GM21360 (cell line): ENCODE measurements at regions not wholly inside any gene's neighbourhood (a gene's known extent, or its start where the extent isn't known, plus 50 kb on each side); places are given as distances from the start of the nearest gene placed in this dataset.

Experiments used
- ATAC-seq: cut with Tn5 transposase; IDR thresholded peaks from one replicate; pipeline ENCODE4 v1.9.1; 2021; ENCODE audit warnings: mild to moderate bottlenecking, moderate library complexity; ENCODE audit not compliant: unreplicated experiment

- ATAC-seq: no peak
Observed at GRCh38 chr5:128591598-128592455, 53.8 kb upstream of the FBN2 start.

GRCh38 chr5:128596071-128596470, 58.0 kb upstream of the FBN2 start:
- ATAC-seq: no peak

GRCh38 chr5:128597156-128597555, 59.1 kb upstream of the FBN2 start:
- ATAC-seq: no peak

- ATAC-seq: no peak
Observed at GRCh38 chr5:128613128-128613527, 75.1 kb upstream of the FBN2 start.

- ATAC-seq: no peak
Observed at GRCh38 chr5:128613766-128614165, 75.7 kb upstream of the FBN2 start.

- no peak for ATAC-seq
Observed at GRCh38 chr5:128615578-128615977, 77.5 kb upstream of the FBN2 start.

GRCh38 chr5:128626536-128627090, 88.6 kb upstream of the FBN2 start:
- no peak for ATAC-seq

- ATAC-seq: no peak
Observed at GRCh38 chr5:128627939-128628338, 89.9 kb upstream of the FBN2 start.

GRCh38 chr5:128629157-128629556, 91.1 kb upstream of the FBN2 start:
- no peak for ATAC-seq

- ATAC-seq: no peak
Observed at GRCh38 chr5:128630121-128630520, 92.1 kb upstream of the FBN2 start.

- no peak for ATAC-seq
Observed at GRCh38 chr5:128631771-128632170, 93.7 kb upstream of the FBN2 start.

- no peak for ATAC-seq
Observed at GRCh38 chr5:128632264-128632663, 94.2 kb upstream of the FBN2 start.

GRCh38 chr5:128633901-128634300, 95.9 kb upstream of the FBN2 start:
- no peak for ATAC-seq

- no peak for ATAC-seq
Observed at GRCh38 chr5:128635379-128635778, 97.3 kb upstream of the FBN2 start.

- no peak for ATAC-seq
Observed at GRCh38 chr5:128636361-128636760, 98.3 kb upstream of the FBN2 start.

GRCh38 chr5:128637031-128637430, 99.0 kb upstream of the FBN2 start:
- no peak for ATAC-seq

GRCh38 chr5:128641861-128642260, 103.8 kb upstream of the FBN2 start:
- ATAC-seq: no peak

GRCh38 chr5:128644863-128645262, 106.8 kb upstream of the FBN2 start:
- ATAC-seq: no peak

GRCh38 chr5:128645581-128645980, 107.5 kb upstream of the FBN2 start:
- ATAC-seq: no peak

GRCh38 chr5:128646176-128646575, 108.1 kb upstream of the FBN2 start:
- ATAC-seq: no peak

GRCh38 chr5:128649192-128649591, 111.1 kb upstream of the FBN2 start:
- ATAC-seq: no peak

- no peak for ATAC-seq
Observed at GRCh38 chr5:128662997-128663396, 125.0 kb upstream of the FBN2 start.
